Thoracic aorta (tissue), 2 donors: ENCODE measurements at regions not wholly inside any gene's neighbourhood (a gene's known extent, or its start where the extent isn't known, plus 50 kb on each side); places are given as distances from the start of the nearest gene placed in this dataset.
"Not testable (repeated sequence)": the region's sequence is repeated elsewhere in the genome, so short reads cannot be mapped to it uniquely, and the experiment has no call there.

Experiments used
- ATAC-seq: fragments of 150-250 bp; one replicate; pipeline ENCODE4 v1.8.0; 2017; ENCODE audit warnings: low read depth; ENCODE audit not compliant: insufficient number of reproducible peaks, low FRiP score
- DNase-seq: peaks from one replicate; pipeline ENCODE4 v3.0.0-alpha.2; 2020; ENCODE audit warnings: low spot score
- H3K27ac ChIP-seq, 2 donors: fragments of 200-600 bp; sonication (generic); 1 replicate in 1 of 2; 2 replicates in 1 of 2; pipeline ENCODE4 v1.5.1; 2016; ENCODE audit warnings: mild to moderate bottlenecking in 2 of 2, moderate library complexity in 2 of 2
- H3K27me3 ChIP-seq: fragments of 200-600 bp; sonication (generic); replicated peaks from 2 replicates; pipeline ENCODE4 v1.6.0; 2016; ENCODE audit warnings: mild to moderate bottlenecking; ENCODE audit not compliant: insufficient read depth
- H3K36me3 ChIP-seq: fragments of 200-600 bp; sonication (generic); one replicate; pipeline ENCODE4 v1.5.1; 2016
- H3K4me1 ChIP-seq, 2 donors: fragments of 200-600 bp; sonication (generic); 1 replicate in 1 of 2; 2 replicates in 1 of 2; pipeline versions ENCODE4 v1.5.1 to v1.6.0; 2016; ENCODE audit warnings: low read depth in 2 of 2, mild to moderate bottlenecking in 1 of 2; ENCODE audit not compliant: control insufficient read depth in 1 of 2
- H3K4me3 ChIP-seq: fragments of 200-600 bp; sonication (generic); 2 replicates; pipeline ENCODE4 v1.5.1; 2016; ENCODE audit warnings: mild to moderate bottlenecking
- H3K9me3 ChIP-seq: fragments of 200-600 bp; sonication (generic); 2 replicates; pipeline ENCODE4 v1.5.1; 2016
- TF ChIP-seq, protein P1 (sequence below): fragments of 200-600 bp; sonication (generic); IDR thresholded peaks from one replicate; pipeline ENCODE4 v1.5.1; 2019; ENCODE audit warnings: antibody characterized with exemption

DNA sequence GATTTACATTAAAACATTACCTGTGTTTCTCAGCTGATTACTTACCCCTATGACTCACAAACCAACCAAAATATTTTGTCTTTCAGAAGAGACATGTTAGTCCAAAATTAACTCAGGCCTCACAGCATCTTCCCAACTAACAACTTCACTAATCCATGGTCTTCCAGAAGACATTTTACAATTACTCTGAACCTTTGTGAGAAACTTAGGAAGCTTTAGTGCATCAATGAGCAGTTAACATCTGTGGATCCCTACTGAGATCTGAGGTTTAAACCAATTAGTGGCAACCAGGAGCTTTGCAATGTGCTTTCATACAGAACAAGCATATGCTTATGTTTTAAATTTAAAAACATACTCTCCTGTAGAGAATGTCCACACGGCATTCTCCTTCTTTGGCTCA lies 269.7 kb downstream of the UBE3D start:
- Histone ChIP-seq H3K4me3 (no peak overlapping the region), H3K9me3 (no peaks in the 10 kb centered on the region), H3K36me3 (no peaks in the 10 kb centered on the region), H3K27ac (no peak overlapping the region), H3K4me1 (no peaks in the 10 kb centered on the region), H3K27me3 (no peaks in the 10 kb centered on the region)
- ATAC-seq = no peak
- TF ChIP-seq, protein P1, sequence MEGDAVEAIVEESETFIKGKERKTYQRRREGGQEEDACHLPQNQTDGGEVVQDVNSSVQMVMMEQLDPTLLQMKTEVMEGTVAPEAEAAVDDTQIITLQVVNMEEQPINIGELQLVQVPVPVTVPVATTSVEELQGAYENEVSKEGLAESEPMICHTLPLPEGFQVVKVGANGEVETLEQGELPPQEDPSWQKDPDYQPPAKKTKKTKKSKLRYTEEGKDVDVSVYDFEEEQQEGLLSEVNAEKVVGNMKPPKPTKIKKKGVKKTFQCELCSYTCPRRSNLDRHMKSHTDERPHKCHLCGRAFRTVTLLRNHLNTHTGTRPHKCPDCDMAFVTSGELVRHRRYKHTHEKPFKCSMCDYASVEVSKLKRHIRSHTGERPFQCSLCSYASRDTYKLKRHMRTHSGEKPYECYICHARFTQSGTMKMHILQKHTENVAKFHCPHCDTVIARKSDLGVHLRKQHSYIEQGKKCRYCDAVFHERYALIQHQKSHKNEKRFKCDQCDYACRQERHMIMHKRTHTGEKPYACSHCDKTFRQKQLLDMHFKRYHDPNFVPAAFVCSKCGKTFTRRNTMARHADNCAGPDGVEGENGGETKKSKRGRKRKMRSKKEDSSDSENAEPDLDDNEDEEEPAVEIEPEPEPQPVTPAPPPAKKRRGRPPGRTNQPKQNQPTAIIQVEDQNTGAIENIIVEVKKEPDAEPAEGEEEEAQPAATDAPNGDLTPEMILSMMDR = no peak
- no peak for DNase-seq

DNA sequence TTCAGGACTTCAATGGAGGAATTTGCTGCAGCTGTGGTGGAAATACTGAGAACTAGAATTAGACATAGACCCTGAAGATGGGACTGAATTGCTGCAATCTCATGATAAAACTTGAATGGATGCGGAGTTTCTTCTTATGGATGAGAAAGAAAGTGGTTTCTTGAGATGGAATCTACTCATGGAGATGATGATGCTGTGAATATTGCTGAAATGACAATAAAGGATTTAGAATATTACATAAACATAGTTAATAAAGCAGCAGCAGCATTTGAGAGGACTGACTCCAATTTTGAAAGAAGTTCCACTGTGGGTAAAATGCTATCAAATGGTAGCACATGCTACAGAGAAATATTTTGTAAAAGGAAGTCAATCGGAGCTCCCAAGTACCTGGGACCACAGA lies 264.6 kb downstream of the UBE3D start:
- Histone ChIP-seq H3K36me3 (no peaks in the 10 kb centered on the region), H3K27me3 (no peaks in the 10 kb centered on the region), H3K9me3 (no peaks in the 10 kb centered on the region), H3K4me1 (no peaks in the 10 kb centered on the region), H3K27ac (no peak overlapping the region), H3K4me3 (no peak overlapping the region)
- TF ChIP-seq, protein P1 = no peak
- DNase-seq = no peak
- no peak for ATAC-seq

GRCh38 chr6:82816243-82816642 lies 249.4 kb downstream of the UBE3D start:
- H3K27ac ChIP-seq, H3K36me3 ChIP-seq, H3K9me3 ChIP-seq, DNase-seq, H3K4me3 ChIP-seq, ATAC-seq, H3K27me3 ChIP-seq, H3K4me1 ChIP-seq: not testable (repeated sequence)

- Histone ChIP-seq H3K4me1 (no peaks in the 10 kb centered on the region), H3K9me3 (no peaks in the 10 kb centered on the region), H3K4me3 (no peak overlapping the region), H3K27me3 (no peaks in the 10 kb centered on the region), H3K27ac (no peak overlapping the region), H3K36me3 (no peaks in the 10 kb centered on the region)
- DNase-seq = no peak
- TF ChIP-seq, protein P1 = no peak
- ATAC-seq = no peak
These were observed 246.9 kb downstream of the UBE3D start for GRCh38 chr6:82818727-82819126.

DNA sequence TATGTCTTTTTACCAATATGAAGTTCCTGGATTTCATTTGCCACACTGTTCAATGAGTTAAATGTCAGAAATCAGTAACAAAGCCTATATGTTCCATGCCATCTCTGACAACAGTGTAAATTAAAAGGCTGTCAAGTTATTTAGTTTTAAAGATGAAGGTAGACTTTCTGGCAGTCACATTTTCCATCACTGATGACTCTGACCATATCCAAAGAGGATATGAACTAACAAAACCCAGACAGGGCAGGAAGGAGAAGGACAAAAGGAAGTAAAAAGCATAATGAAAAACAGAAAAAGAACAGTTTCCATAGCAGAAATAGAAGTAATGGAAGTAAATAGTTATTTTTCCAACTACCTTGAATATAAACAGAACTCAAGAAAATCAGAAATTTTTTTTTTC lies 242.3 kb downstream of the UBE3D start:
- no peaks in the 10 kb centered on the region for H3K4me1 ChIP-seq
- H3K36me3 ChIP-seq = no peaks in the 10 kb centered on the region
- H3K27me3 ChIP-seq = no peaks in the 10 kb centered on the region
- H3K27ac ChIP-seq = no peak overlapping the region
- DNase-seq = no peak
- H3K9me3 ChIP-seq = no peaks in the 10 kb centered on the region
- TF ChIP-seq, protein P1 = no peak
- H3K4me3 ChIP-seq = no peak overlapping the region
- no peak for ATAC-seq

- no peaks in the 10 kb centered on the region for H3K36me3 ChIP-seq
- no peaks in the 10 kb centered on the region for H3K4me1 ChIP-seq
- no peaks in the 10 kb centered on the region for H3K9me3 ChIP-seq
- no peak for ATAC-seq
- H3K4me3 ChIP-seq = no peak overlapping the region
- no peak overlapping the region for H3K27ac ChIP-seq
- TF ChIP-seq, protein P1 = no peak
- no peaks in the 10 kb centered on the region for H3K27me3 ChIP-seq
- DNase-seq = no peak
These were observed 232.8 kb downstream of the UBE3D start for GRCh38 chr6:82832811-82833210.
